ENCODE measurements at regions not wholly inside any gene's neighbourhood (a gene's known extent, or its start where the extent isn't known, plus 50 kb on each side); places are given as distances from the start of the nearest gene placed in this dataset.

DNA sequence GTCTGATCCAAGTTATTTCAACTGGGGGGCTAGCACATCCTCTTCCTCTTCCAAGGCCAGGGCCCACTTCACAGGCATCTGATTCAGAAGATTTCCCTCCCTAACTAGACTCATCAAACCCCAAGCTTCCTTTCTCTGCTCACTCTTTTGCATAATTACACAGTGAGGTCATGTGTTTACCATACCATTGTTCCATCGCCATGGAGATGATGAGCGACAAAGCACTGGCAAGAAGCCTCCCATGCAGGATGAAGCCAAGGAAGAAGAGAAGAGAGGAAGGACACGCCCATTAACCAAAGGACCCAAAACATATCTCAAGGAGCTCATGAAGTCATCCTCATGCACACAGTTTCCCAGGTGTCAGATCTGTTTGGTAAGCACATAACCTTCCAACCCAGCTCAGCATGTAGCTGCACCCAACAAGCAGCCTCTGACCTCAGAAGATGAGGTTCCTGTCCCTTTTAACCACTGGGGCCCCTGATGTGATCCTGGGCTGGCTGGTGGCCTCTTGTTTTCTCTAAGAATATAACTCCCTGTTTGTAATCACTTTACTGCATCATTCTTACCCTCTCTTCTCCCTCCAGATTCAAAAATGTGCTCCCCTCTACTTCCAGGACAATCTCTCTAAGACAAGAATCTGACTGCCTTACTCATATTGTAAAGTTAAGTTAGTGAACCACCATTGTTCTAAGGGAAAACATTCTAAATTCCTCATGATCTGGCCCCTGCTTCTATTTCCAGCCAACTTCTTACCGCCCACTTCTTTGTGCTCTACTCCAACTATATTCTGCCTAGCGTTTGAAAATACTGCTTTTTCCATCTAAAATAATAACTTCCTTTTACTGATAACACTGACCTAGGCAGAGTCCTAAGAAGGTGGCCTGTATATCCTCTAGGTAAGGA is 190.1 kb downstream of the TTC32 start:
- H3K27ac Mint-ChIP-seq = no peak overlapping the region
- H3K4me3 ChIP-seq (ENCODE audit: low read depth, low read length) = no peak overlapping the region
- DNase-seq (peak in 1 of 3 donors; percentile 10), ATAC-seq (ENCODE audit: low read depth in 2 of 2) (no peak)
- no peaks in the 10 kb centered on the region for H3K4me1 Mint-ChIP-seq
- H3K9me3 Mint-ChIP-seq = peaks cover 0 to 4% (median 2%) of the 10 kb centered on the region in 7 donors
- no peaks in the 10 kb centered on the region for H3K9me3 ChIP-seq (ENCODE audit: control insufficient read depth in 2 of 2, low read length in 2 of 2)
- H3K36me3 Mint-ChIP-seq = no peaks in the 10 kb centered on the region
- H3K36me3 ChIP-seq (ENCODE audit: control insufficient read depth, insufficient read depth, low read length) = no peaks in the 10 kb centered on the region
- peaks cover 4% of the 10 kb centered on the region for H3K27me3 Mint-ChIP-seq
- no peak overlapping the region for H3K27ac ChIP-seq (ENCODE audit: insufficient read depth, low read length, poor library complexity, severe bottlenecking)
- no peak overlapping the region for H3K4me3 Mint-ChIP-seq
- no peaks in the 10 kb centered on the region for H3K27me3 ChIP-seq (ENCODE audit: control insufficient read depth, insufficient read depth, low read length)
- H3K4me1 ChIP-seq (ENCODE audit: control insufficient read depth, insufficient read depth, low read length, poor library complexity, severe bottlenecking) = no peaks in the 10 kb centered on the region

DNA sequence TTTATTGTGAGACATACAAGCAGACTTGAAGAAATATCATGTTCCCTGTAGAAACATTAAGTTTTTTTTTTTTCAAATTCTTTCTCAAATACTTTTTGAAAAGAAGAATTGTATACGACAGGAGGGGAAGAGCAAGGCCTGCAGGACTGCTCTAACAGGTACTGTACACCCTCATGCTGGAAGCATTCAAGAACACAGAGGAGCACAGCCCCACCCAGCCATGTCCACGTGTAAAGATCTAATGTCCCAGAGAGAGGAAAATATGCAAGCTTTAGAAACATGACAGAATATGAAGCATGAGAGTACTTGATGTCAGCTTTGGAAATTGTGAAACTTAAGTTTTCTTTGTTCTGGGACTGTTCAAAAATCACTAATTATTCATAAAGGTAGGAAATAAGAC is 191.6 kb downstream of the TTC32 start:
- Mint-ChIP-seq H3K4me1 (no peaks in the 10 kb centered on the region), H3K27ac (no peak overlapping the region), H3K4me3 (no peak overlapping the region), H3K27me3 (peaks cover 4% of the 10 kb centered on the region), H3K36me3 (no peaks in the 10 kb centered on the region), H3K9me3 (peaks cover 0 to 4% (median 2%) of the 10 kb centered on the region in 7 donors)
- no peaks in the 10 kb centered on the region for H3K4me1 ChIP-seq (ENCODE audit: control insufficient read depth, insufficient read depth, low read length, poor library complexity, severe bottlenecking)
- no peak overlapping the region for H3K27ac ChIP-seq (ENCODE audit: insufficient read depth, low read length, poor library complexity, severe bottlenecking)
- no peaks in the 10 kb centered on the region for H3K9me3 ChIP-seq (ENCODE audit: control insufficient read depth in 2 of 2, low read length in 2 of 2)
- H3K27me3 ChIP-seq (ENCODE audit: control insufficient read depth, insufficient read depth, low read length) = no peaks in the 10 kb centered on the region
- ATAC-seq (ENCODE audit: low read depth in 2 of 2) (no peak), DNase-seq (no peak)
- no peaks in the 10 kb centered on the region for H3K36me3 ChIP-seq (ENCODE audit: control insufficient read depth, insufficient read depth, low read length)
- no peak overlapping the region for H3K4me3 ChIP-seq (ENCODE audit: low read depth, low read length)

DNA sequence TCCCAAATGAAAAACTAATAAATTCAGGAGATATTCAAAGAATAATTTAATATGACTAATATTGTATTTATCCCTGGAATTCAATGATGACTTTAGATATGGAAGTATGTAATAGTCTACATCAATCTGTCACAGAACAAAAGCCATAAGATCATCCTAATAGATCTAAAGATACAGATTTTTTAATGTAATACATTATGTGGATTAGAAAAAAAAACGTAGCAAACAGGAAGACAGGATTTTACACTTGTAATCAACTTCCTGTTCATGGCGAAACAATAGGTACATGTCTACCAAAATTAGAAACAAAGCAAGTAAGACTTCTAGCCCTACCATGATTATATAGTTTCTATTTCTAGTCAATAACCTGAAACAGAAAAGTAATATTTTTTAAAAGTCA is 192.2 kb downstream of the TTC32 start:
- H3K36me3 Mint-ChIP-seq = no peaks in the 10 kb centered on the region
- Histone ChIP-seq H3K27ac (ENCODE audit: insufficient read depth, low read length, poor library complexity, severe bottlenecking) (no peak overlapping the region), H3K4me3 (ENCODE audit: low read depth, low read length) (no peak overlapping the region), H3K36me3 (ENCODE audit: control insufficient read depth, insufficient read depth, low read length) (no peaks in the 10 kb centered on the region), H3K4me1 (ENCODE audit: control insufficient read depth, insufficient read depth, low read length, poor library complexity, severe bottlenecking) (no peaks in the 10 kb centered on the region), H3K9me3 (ENCODE audit: control insufficient read depth in 2 of 2, low read length in 2 of 2) (no peaks in the 10 kb centered on the region), H3K27me3 (ENCODE audit: control insufficient read depth, insufficient read depth, low read length) (no peaks in the 10 kb centered on the region)
- H3K4me1 Mint-ChIP-seq = no peaks in the 10 kb centered on the region
- H3K4me3 Mint-ChIP-seq = no peak overlapping the region
- peaks cover 4% of the 10 kb centered on the region for H3K27me3 Mint-ChIP-seq
- peaks cover 0 to 4% (median 2%) of the 10 kb centered on the region in 7 donors for H3K9me3 Mint-ChIP-seq
- no peak for DNase-seq
- H3K27ac Mint-ChIP-seq = no peak overlapping the region
- no peak for ATAC-seq (ENCODE audit: low read depth in 2 of 2)

DNA sequence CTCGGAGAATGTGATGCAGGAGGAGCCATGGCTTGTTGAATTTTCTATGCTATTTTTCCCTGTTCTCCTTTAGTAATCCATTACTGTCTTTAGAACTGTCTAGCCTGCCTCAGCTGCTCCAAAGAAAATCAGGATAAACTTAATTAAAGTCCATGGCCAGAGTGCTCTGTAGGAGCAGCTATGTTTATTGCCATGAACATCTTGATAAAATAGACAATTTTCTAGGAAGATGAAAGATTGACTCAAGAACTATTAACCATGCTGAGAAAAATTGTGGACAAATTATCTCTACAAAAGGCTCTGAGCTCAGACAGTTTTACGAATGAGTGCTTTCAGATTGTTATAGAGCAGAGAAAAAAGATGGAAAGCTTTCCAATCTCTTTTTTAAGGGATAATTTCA is 193.0 kb downstream of the TTC32 start:
- no peak for ATAC-seq (ENCODE audit: low read depth in 2 of 2)
- no peaks in the 10 kb centered on the region for H3K27me3 ChIP-seq (ENCODE audit: control insufficient read depth, insufficient read depth, low read length)
- H3K27ac ChIP-seq (ENCODE audit: insufficient read depth, low read length, poor library complexity, severe bottlenecking) = no peak overlapping the region
- Mint-ChIP-seq H3K4me1 (no peaks in the 10 kb centered on the region), H3K9me3 (peaks cover 0 to 4% (median 2%) of the 10 kb centered on the region in 7 donors), H3K36me3 (no peaks in the 10 kb centered on the region), H3K27ac (no peak overlapping the region), H3K4me3 (no peak overlapping the region), H3K27me3 (peaks cover 4% of the 10 kb centered on the region)
- H3K4me3 ChIP-seq (ENCODE audit: low read depth, low read length) = no peak overlapping the region
- no peaks in the 10 kb centered on the region for H3K4me1 ChIP-seq (ENCODE audit: control insufficient read depth, insufficient read depth, low read length, poor library complexity, severe bottlenecking)
- DNase-seq = no peak
- no peaks in the 10 kb centered on the region for H3K9me3 ChIP-seq (ENCODE audit: control insufficient read depth in 2 of 2, low read length in 2 of 2)
- H3K36me3 ChIP-seq (ENCODE audit: control insufficient read depth, insufficient read depth, low read length) = no peaks in the 10 kb centered on the region

DNA sequence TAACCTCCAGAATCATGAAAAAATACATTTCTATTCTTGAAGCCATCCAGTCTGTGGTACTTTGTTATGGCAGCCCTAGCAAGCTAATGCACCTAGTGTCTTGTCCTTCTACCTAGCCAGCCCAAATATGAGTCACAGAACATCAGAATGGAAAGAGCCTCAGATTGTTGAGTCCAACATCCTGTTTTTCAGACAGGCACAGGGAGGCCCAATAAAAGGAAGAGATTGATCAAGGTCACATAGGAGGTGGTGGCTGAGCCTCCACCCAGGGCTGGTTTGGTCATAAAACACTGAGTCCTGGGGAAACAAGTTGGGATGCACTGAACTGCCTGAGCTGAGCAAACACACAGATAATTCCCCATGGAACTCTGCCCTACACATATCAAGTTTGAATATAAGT is 195.5 kb downstream of the TTC32 start:
- H3K36me3 Mint-ChIP-seq = no peaks in the 10 kb centered on the region
- H3K9me3 ChIP-seq (ENCODE audit: control insufficient read depth in 2 of 2, low read length in 2 of 2) = no peaks in the 10 kb centered on the region
- no peak overlapping the region for H3K4me3 Mint-ChIP-seq
- H3K27me3 Mint-ChIP-seq = peaks cover 5% of the 10 kb centered on the region
- no peaks in the 10 kb centered on the region for H3K27me3 ChIP-seq (ENCODE audit: control insufficient read depth, insufficient read depth, low read length)
- ATAC-seq (ENCODE audit: low read depth in 2 of 2) (no peak), DNase-seq (no peak)
- H3K27ac Mint-ChIP-seq = no peak overlapping the region
- H3K9me3 Mint-ChIP-seq = peaks cover 0 to 3% (median 0%) of the 10 kb centered on the region in 7 donors
- no peaks in the 10 kb centered on the region for H3K36me3 ChIP-seq (ENCODE audit: control insufficient read depth, insufficient read depth, low read length)
- no peaks in the 10 kb centered on the region for H3K4me1 ChIP-seq (ENCODE audit: control insufficient read depth, insufficient read depth, low read length, poor library complexity, severe bottlenecking)
- no peak overlapping the region for H3K4me3 ChIP-seq (ENCODE audit: low read depth, low read length)
- no peak overlapping the region for H3K27ac ChIP-seq (ENCODE audit: insufficient read depth, low read length, poor library complexity, severe bottlenecking)
- H3K4me1 Mint-ChIP-seq = no peaks in the 10 kb centered on the region

DNA sequence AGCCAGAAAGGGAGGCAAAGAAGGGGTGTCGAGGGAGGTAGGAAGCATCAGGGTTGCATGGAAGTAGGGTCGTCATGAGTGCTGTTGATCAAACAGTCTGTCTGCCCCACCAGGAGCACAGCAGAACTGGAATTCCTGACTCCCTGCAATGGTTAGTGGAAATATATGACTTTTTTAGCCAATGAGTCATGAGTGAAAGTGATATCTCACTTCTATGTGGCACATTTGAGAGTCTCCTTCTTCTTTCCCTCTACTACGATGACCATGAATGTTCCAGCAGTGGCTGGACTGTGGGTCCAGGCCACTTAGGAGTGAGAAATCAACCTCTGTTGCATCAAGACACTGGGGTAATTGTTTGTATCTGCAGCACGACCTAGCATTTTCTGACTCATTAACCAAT is 199.5 kb downstream of the TTC32 start:
- ATAC-seq (ENCODE audit: low read depth in 2 of 2) (no peak), DNase-seq (no peak)
- no peaks in the 10 kb centered on the region for H3K4me1 Mint-ChIP-seq
- no peaks in the 10 kb centered on the region for H3K36me3 Mint-ChIP-seq
- no peak overlapping the region for H3K27ac Mint-ChIP-seq
- peaks cover 4% of the 10 kb centered on the region for H3K27me3 Mint-ChIP-seq
- Histone ChIP-seq H3K4me1 (ENCODE audit: control insufficient read depth, insufficient read depth, low read length, poor library complexity, severe bottlenecking) (no peaks in the 10 kb centered on the region), H3K9me3 (ENCODE audit: control insufficient read depth in 2 of 2, low read length in 2 of 2) (no peaks in the 10 kb centered on the region), H3K4me3 (ENCODE audit: low read depth, low read length) (no peak overlapping the region), H3K27me3 (ENCODE audit: control insufficient read depth, insufficient read depth, low read length) (no peaks in the 10 kb centered on the region), H3K36me3 (ENCODE audit: control insufficient read depth, insufficient read depth, low read length) (no peaks in the 10 kb centered on the region), H3K27ac (ENCODE audit: insufficient read depth, low read length, poor library complexity, severe bottlenecking) (no peak overlapping the region)
- H3K4me3 Mint-ChIP-seq = no peak overlapping the region
- peaks cover 0 to 7% (median 1%) of the 10 kb centered on the region in 7 donors for H3K9me3 Mint-ChIP-seq

DNA sequence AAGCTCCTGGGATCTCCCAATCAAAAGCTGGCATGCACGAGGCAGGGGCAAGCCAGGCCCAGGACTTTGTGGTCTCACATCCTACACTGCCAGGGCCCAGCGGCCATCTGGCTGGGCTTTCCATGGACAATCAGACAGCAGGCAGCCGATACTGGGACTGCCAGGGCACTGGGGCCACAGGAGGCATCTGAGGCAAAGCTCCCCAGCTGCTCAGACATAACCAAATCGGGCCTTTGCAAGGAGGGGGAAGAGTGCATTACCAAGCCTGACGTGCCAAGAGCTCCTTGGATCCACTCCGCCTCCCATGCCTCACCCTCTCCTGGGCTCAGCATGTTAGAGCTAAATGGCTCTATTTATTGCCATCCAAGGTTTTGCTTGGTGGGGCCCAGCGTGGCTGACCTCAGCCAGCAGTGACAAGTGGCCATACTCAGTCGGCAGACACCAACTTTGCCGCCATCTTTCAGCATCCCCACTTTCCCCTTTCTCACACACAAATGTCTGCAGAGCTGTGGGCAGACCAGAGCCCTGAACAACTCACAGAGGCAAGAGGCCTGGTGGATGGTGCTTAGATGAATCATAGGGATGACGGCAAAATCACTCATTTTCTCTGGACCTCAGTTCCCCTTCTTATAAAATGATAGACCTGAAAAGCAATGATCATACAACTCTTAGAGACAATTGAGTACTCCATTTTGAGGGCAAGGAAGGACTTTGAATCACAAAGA is 200.8 kb downstream of the TTC32 start:
- Histone ChIP-seq H3K4me1 (ENCODE audit: control insufficient read depth, insufficient read depth, low read length, poor library complexity, severe bottlenecking) (no peaks in the 10 kb centered on the region), H3K27ac (ENCODE audit: insufficient read depth, low read length, poor library complexity, severe bottlenecking) (no peak overlapping the region), H3K36me3 (ENCODE audit: control insufficient read depth, insufficient read depth, low read length) (no peaks in the 10 kb centered on the region), H3K27me3 (ENCODE audit: control insufficient read depth, insufficient read depth, low read length) (no peaks in the 10 kb centered on the region), H3K9me3 (ENCODE audit: control insufficient read depth in 2 of 2, low read length in 2 of 2) (no peaks in the 10 kb centered on the region), H3K4me3 (ENCODE audit: low read depth, low read length) (no peak overlapping the region)
- no peak overlapping the region for H3K27ac Mint-ChIP-seq
- H3K4me3 Mint-ChIP-seq = no peak overlapping the region
- H3K4me1 Mint-ChIP-seq = no peaks in the 10 kb centered on the region
- H3K36me3 Mint-ChIP-seq = no peaks in the 10 kb centered on the region
- peaks cover 4% of the 10 kb centered on the region for H3K27me3 Mint-ChIP-seq
- no peak for ATAC-seq (ENCODE audit: low read depth in 2 of 2)
- no peak for DNase-seq
- peaks cover 0 to 9% (median 1%) of the 10 kb centered on the region in 7 donors for H3K9me3 Mint-ChIP-seq

Data from CD4-positive, CD25-positive, alpha-beta regulatory T cell (primary cell).